RWPE1 (cell line): ENCODE measurements at regions not wholly inside any gene's neighbourhood (a gene's known extent, or its start where the extent isn't known, plus 50 kb on each side); places are given as distances from the start of the nearest gene placed in this dataset.
A peak's percentile ranks its signal among the peaks of the same experiment; 100 is the strongest.

Experiments used
- CTCF ChIA-PET: fragments of 350-600 bp; sonication (Branson Sonifier 250); formaldehyde crosslinking; extraction: SDS; loops from one replicate; lab custom pipeline; 2021; lab: Yijun Ruan, JAX
- POLR2A ChIA-PET: fragments of 400-600 bp; formaldehyde crosslinking; extraction: SDS; loops from one replicate; lab custom pipeline; 2020; ENCODE audit warnings: antibody characterized with exemption; ENCODE audit not compliant: low non-redundant PET; lab: Yijun Ruan, JAX
- DNase-seq: peaks from one replicate; pipeline ENCODE4 v3.0.0; 2012; ENCODE audit warnings: low spot score
- H3K27ac ChIP-seq: fragments of 450-650 bp; 2 replicates; pipeline ENCODE4 v1.5.1; 2017
- TF ChIP-seq, protein P1 (sequence below): fragments of 450-650 bp; conservative IDR thresholded peaks from 2 replicates; pipeline ENCODE4 v1.5.1; 2017; ENCODE audit warnings: low read depth, mild to moderate bottlenecking

DNA sequence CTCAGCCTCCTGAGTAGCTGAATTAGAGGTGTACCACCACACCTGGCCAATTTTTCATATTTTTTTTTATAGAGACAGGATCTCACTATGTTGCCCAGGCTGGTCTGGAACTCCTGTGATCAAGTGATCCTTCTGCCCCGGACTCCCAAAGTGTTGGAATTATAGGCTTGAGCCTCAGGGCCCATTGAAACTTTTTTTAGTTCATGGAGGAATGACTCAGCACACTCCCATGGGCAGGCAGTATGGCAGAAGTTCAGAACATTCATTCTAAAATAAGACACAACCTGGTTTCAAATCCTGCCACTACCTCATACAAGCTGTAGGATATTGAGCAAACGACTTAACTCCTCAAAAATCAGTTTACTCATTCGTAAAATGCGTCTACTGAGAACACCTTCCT is 320.4 kb upstream of the SP8 start:
- POLR2A ChIA-PET: no interaction called here

DNA sequence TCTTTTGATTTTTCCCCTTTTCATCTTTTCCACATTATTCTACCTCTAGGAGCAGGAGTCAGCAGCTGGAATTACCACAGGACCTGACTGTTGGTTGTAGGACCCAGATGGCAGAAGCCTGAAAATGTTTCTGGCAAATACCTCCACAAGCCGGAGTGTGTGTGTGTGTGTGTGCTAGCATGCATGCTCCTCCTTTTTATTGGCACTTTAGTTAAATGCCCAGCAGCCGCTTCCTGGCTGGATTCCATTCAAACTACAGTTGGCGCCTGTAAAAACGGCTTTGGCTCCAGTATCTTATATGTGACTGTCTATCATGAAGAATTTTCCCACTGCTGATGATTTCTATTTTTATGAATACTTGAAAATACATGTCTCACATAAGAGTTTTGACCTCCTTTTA is 319.7 kb upstream of the SP4 start:
- ChIA-PET POLR2A (no interaction called here), CTCF (no interaction called here)
- no peak overlapping the region for H3K27ac ChIP-seq
- no peak for DNase-seq
- TF ChIP-seq, protein P1, sequence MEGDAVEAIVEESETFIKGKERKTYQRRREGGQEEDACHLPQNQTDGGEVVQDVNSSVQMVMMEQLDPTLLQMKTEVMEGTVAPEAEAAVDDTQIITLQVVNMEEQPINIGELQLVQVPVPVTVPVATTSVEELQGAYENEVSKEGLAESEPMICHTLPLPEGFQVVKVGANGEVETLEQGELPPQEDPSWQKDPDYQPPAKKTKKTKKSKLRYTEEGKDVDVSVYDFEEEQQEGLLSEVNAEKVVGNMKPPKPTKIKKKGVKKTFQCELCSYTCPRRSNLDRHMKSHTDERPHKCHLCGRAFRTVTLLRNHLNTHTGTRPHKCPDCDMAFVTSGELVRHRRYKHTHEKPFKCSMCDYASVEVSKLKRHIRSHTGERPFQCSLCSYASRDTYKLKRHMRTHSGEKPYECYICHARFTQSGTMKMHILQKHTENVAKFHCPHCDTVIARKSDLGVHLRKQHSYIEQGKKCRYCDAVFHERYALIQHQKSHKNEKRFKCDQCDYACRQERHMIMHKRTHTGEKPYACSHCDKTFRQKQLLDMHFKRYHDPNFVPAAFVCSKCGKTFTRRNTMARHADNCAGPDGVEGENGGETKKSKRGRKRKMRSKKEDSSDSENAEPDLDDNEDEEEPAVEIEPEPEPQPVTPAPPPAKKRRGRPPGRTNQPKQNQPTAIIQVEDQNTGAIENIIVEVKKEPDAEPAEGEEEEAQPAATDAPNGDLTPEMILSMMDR: no peak

More for the DNA sequence above, 320.4 kb upstream of the SP8 start:
- DNase-seq: no peak
- TF ChIP-seq, protein P1: no peak
- CTCF ChIA-PET: no interaction called here
- no peak overlapping the region for H3K27ac ChIP-seq

GRCh38 chr7:21113609-21114415 is 314.1 kb upstream of the SP4 start:
- POLR2A ChIA-PET: no interaction called here
- no peak for DNase-seq
- no peak overlapping the region for H3K27ac ChIP-seq
- TF ChIP-seq, protein P1: no peak
- CTCF ChIA-PET: no interaction called here

DNA sequence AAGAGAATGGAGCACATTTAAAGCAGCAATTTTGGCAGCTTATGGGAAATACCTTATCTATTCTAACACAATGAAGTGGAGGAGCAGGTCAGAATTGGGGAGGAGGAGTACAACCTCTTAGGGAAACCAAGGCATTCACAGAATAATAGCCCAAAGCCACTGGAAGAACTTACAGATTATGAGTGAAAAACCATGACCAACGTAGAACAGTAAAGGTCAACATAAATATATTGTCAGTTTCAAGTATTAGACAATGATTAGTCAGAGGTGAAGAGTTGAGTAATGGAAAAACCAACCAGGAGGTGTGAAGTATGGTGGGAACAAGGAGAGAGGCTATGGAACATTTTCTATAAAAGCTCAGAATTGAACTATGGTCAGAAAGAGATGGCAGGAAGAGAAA is 304.3 kb upstream of the SP4 start:
- no peak overlapping the region for H3K27ac ChIP-seq
- TF ChIP-seq, protein P1: no peak
- POLR2A ChIA-PET: no interaction called here
- CTCF ChIA-PET: no interaction called here
- no peak for DNase-seq

GRCh38 chr7:21125297-21125696 is 302.6 kb upstream of the SP4 start:
- ChIA-PET POLR2A (no interaction called here), CTCF (no interaction called here)
- TF ChIP-seq, protein P1: no peak
- DNase-seq: no peak
- no peak overlapping the region for H3K27ac ChIP-seq

DNA sequence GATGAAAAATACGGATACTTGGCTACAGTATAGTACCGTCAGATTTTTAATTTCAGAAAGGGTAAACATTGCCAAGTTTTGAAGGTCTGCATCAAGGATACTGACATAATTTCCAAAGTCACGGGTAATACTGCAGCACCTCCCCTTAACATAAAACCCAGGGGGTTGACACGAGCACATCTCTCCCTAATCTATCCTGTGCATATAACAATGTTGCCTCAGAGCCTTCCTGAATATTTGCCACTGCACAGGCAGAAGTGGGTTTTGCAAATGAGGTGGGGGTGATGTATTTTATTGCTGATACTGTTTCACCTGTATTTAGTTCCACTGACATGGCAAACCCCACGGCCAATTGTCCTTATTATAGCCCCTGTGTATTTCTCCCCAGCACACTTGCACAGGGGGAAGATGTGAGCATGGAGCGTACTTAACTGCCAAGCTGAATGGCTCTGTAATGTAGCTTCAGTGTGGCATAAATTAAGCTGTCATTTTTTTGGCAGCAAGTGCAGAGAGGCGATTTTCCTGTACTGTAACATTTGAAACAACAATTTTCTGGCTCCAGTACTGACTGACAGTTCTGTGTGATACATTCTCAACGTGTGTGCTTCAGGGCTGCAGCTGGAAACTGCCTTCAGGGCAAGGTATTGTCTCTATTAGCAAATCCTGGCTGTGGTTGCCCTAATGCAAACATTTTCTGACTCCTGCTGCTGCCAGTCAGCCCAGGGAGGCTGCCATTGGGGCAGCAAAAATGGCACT is 299.6 kb upstream of the SP4 start:
- TF ChIP-seq, protein P1: no peak
- peak; percentile 20 for DNase-seq
- ChIA-PET POLR2A (interaction anchor here (0.6 kb wide), 1 partner anchor 1220 kb away, joined by 3 read pairs; no protein-coding TSS in a partner anchor), CTCF (interaction anchor here (0.8 kb wide), 1 partner anchor 126 kb away, joined by 3 read pairs; no protein-coding TSS in a partner anchor)
- no peak overlapping the region for H3K27ac ChIP-seq
